ENCODE measurements at regions not wholly inside any gene's neighbourhood (a gene's known extent, or its start where the extent isn't known, plus 50 kb on each side); places are given as distances from the start of the nearest gene placed in this dataset.
"Not testable (repeated sequence)": the region's sequence is repeated elsewhere in the genome, so short reads cannot be mapped to it uniquely, and the experiment has no call there.

DNA sequence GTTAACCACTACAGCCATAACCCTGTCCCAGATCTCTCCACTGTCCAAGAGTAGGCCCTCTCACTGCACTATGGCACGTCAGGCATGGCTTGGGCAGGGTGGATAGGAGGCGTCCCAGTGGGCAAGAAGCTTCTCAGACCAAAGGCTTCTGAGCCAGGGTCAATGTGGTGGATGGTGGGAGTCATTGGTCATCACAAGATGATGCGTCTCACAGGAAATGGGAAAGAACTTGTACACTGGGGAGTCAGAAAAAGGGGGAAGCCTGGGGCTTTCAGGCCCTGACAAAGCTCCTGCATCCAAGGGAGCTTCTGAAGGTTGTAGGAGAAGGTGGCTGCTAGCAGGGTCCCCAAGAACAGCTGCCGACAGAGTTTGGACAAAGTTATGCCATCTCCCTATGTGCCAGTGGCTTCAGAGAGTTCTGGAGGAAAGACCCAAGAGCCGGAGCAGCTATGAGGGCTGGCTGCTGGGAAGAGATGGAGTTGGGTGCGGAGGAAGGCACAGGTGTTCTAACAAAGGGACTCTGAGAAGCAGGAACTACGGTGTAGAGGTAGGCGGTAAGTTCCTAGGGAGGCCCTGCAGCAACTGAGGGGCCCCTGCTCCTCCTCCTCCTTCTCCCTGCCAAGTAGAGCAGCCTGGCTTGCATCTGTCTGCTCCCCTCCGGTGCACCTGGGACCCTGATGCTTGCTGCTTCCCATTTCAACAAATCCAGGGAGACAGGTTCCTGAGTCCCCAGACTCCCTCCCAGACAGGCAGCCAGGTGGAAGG lies 81.1 kb downstream of the ARL6IP4 start:
- DNase-seq = no peak

DNA sequence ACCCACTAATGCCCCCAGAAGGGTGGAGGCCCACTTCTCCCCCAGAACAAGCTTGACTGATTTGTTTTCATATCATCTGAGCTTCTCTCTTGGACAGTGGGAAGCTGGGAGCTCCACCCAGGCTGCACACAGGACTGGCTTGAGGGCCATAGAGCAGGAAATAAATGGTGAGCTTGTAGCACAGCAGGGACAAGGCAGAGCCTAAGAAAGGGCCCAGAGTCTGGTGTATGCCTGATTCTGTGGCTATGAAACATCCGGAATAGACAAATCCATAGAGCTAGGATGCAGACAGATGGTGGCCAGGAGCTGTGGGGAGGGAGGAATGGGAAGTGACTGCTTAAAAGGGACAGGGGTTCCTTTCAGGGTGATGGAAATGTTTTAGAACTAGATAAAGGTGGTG lies 79.0 kb downstream of the ARL6IP4 start:
- DNase-seq = no peak

DNA sequence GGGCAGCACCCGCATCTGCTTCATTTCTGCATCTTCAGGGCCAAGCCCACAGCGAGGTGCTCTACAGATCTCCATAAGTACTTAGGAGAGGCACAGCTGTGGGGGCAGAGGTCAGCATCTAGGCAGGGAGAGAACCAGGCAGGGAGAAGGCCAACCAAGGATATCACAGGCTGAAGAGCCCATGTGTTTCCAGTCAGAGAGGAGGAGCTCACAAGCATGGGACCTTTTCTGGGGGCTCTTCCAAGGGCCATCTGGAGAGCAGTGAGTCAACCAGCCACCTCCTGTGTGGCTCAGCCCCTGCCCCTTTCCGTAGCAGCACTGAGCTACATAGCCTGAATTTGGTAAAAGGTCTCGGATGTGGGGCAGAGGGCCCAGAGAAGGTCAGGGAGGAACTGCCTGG lies 78.5 kb downstream of the ARL6IP4 start:
- DNase-seq = no peak

DNA sequence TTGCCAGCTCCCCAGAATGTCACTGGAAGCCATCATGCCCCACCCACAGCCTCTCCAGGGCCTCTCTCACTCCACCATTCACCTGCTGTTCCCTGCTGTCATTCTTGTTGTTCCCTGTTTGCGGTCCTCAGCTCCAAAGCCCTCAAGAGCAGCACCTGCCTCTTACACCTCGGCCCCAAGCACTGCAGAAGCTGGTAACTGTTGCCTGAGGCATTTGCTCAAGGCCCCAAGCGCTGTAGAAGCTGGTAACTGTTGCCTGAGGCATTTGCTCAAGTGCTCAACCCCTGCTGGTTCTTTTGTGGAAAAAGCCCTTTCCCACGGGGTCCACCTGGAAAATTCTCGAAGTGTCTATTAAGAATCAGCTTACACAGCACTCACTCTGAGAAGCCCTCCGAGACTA lies 78.0 kb downstream of the ARL6IP4 start:
- no peak for DNase-seq

DNA sequence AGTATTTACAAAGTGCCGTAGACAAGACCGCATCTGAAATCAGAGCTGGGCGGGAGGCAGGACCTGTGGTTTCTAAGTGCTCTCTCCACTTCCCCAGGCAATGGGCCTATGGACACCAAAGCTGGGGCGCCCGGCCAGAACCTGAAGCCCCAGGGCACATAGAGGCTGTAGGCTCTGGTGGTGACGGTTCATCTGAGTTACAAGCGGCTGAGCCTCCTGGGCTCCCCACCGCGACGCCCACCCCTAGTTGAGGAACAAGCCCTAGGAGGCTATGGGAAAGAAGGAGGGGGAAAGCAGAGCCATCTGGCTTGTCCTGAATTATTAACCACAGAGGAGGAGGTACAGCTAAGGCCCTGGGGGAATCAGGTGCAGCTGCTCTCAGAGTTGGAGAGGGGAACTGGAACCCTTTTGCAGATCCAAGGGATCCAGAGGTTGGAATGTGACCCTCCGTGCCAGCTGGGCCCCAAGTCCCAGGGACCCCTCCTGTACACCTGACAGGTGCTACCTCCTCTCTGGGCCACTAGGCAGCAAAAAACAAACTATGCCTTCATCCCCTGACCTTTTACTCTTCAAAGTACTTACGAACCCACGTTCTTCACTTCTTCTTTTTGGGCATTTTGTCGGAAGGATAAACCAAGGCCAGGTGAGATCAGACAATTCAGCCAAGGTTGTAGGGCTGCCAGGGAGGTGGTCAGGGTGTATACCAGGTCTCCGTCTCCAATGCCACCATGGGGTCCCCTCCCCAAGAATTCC lies 77.2 kb downstream of the ARL6IP4 start:
- DNase-seq = no peak

DNA sequence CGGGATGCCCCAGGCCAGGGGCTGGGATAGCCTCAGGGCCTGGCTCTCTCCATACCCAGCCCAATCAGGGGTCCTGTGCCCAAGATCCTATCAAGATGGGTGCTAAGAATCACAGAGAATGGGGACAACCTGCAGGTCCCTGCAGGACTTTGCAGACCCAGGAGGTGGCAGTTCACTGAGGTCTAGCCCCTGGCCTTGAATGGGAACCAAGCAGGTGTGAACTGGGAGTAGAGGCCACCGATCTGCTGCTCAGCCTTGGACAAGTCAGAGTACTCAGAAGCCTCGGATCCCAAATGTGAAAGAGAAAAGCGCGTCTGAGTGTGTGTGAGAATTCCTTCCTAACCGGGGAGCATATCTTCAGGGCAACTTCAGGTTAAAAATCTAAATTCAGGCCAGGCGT lies 76.2 kb downstream of the ARL6IP4 start:
- DNase-seq = no peak

DNA sequence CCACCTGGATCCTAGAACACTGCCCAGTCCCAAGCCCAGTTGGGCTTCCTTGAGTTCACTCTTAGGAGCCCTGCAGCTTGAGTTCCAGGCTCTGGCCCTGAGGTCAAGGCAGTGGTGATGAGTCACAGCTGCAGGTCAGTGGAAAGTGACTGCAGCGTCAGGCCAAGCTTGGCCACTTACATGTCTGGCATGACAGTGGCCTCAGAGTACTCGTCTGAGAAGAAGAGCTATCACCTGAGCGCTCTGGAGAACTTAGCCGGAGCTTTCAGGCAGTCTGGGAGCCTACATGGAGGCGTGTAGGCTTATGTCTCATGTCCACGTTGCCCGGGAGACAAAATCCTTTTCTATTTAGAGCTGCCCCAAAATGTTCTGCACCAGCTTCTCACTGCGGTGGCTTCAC lies 75.6 kb downstream of the ARL6IP4 start:
- DNase-seq = no peak

DNA sequence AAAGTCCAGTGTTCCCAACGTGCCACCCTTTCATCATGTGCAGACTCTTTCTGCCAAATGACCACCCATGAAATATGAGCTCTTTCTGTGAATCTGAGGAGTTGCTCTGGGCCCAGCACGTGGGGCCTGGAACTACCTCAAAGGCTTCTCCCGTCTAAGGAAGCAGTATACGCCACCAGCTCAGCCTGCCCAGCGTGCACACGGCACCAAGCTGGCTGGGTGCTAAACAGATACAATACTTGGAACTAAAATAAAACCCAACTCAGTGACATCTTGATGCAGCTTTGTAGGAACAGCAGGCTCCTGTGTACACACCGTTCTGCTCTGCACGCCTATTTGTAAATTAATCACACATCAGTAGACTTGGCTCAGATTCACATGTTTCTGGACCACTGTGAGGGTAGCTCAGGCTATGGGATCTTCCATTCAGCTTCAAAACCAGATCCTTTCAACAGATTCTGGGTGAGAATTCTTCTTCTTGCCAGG lies 74.8 kb downstream of the ARL6IP4 start:
- DNase-seq = no peak

DNA sequence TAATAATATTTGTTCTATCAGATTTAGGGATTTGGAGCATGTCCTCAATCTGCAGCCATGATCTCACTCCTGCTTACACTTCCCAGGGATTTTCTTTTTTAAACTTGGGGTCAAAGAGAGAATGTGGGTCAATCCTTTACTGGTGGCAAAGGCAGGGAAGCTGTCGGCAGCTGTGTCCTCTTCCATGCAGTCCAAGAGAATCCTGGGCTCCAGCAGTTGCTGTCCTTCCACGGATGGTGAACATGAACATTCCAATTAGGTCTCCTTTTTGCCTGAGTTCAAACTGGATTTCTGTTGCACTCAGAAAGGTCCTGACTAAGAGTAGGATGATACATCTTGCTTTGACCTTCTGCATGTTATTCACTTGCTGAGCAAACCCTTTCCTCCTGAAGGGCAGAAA lies 73.9 kb downstream of the ARL6IP4 start:
- no peak for DNase-seq

DNA sequence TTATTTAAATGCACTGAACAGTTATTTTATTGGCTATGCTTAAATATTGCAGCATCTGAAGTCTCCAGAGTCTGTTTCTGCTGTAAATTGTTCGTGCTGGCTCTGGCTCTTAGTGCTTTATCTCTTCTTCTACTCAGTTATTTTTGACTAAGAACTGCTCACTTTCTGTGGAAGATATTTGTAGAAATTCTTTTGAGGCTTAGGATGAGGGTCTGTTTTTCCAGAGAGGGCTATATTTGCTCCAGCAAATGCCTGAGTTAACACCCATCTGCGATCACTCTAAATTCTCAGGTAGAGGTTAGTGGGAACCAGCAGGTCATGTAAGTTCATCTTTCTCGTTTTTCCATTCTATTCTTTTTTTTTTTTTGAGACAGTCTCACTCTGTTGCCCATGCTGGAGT lies 71.1 kb downstream of the ARL6IP4 start:
- DNase-seq = no peak

DNA sequence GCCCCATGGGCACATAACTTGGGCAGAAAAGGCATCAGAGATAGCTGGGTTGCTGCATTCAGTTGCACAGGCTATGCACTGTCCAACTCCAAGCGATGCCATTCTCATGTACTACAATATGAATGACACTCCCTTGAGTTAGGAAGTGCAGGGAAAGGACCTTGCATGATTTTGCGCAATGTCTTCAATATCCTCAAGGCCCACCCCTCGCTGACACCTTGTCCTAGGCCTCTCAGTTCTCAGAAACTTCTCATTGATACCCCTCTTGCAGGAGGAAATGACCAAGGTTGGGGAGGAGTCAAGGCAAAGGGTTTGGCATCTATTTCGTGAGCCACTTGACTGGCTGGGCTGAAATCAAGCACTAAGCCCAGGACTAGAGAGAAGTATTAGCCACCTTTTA lies 70.4 kb downstream of the ARL6IP4 start:
- no peak for DNase-seq

DNA sequence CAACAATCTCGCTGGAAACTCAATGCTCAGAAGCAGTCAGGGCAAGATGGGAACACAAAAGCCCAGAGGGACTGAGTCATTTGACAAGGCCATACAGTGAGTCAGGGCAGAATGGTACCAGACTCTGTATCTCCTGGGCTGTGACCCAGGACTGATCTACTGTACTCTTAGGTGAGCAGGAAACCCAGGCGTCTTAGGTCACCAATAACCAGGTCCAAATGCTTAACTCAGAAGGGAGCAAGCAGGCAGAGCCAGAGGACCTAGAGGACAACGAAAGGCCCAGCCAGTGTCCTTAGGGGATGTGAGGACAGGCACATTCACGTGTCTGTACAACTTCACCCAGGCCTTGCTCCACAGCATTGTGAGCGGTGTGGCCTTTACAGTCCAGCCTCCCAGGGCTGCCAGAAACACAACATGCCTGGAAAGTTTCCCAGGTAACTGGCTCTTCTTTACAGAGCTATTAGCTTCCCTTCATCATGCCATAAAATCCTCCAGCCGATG lies 69.9 kb downstream of the ARL6IP4 start:
- no peak for DNase-seq

DNA sequence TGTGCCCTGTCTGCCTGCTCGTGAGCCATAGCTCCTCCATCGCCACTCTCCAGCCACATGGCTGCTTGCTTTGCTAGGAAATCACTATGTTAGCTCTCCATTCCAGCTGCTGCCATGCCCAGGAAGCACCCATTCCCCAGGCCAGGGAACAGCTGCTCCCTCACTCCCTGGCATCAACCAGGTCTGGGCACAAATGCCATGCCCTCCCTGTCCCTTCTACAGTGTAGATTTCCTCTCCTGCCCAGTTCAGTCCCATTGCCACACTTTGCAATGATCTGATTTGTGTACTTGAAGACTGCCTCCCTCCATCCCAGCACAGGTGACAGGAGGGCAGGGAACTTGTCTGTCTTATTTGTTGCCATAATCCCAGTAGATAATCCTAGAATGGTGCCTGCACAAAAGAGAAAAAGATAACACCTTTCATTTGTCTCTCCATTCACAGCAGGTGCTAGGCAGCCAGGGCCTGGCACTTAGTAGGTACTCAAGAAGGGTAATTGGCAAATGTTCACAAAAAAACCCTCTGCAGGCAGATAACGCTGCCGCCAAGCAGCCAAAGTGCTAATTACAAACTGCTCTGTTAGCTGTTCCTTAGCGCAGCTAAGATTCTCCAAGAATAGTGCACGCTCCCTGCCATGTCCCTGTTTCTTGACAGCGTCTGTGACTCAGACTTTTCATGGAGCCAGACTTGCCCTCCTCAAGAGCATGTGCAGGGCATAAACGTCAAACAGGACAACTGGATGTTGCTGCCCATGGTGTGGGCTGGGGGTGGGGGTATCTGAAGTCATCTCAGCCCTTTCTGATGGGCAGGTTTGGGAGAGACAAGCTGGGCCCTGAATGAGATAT lies 69.1 kb downstream of the ARL6IP4 start:
- DNase-seq = no peak

DNA sequence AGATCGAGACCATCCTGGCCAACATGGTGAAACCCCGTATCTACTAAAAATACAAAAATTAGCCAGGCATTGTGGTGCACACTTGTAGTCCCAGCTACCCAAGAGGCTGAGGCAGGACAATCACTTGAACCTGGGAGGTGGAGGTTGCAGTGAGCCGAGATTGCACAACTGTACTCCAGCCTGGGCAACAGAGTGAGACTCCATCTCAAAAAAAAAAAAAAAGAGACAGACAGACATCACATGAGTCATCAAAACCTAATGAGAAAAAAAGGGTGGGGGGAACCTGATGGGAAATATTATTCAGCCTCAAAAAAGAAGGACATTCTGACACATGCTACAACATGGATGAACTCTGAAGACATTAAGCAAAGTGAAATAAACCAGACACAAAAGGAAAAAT lies 67.4 kb downstream of the ARL6IP4 start:
- not testable (repeated sequence) for DNase-seq

DNA sequence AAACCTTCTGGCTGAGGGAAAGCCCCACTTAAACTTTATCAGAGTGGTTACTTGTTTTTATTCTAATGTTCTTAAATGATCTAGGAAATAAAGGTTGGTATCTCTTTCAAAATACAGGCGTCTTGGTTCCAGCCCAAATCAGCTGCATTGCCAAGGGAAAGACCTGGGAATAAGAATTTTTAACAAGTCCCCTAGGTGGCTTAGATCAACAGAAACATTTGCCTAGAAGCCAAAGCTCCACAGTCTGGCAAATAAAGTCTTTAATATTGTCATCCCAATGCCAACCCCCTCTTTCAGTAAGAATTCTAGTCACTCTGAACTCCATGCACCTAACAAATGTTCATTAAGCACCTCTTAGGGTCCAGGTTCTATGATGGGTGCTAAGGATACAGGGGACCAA lies 66.8 kb downstream of the ARL6IP4 start:
- no peak for DNase-seq

DNA sequence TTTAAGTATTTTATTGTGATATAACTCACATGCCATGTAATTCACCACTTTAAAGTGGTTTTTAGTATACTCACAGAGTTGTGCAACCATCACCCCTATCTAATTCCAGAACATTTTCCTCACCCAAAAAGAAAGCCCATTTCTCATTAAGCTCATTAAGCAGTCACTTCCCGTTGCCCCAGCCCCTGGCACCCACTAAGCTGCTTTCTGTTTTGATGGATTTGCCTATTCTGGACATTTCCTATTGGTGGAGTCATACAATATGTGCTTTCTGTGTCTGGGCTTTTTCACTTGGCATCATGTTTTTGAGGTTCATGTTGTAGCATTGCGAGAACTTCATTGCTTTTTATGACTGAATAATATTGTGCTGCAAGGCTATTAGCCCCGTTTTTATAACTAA lies 66.0 kb downstream of the ARL6IP4 start:
- DNase-seq = no peak

DNA sequence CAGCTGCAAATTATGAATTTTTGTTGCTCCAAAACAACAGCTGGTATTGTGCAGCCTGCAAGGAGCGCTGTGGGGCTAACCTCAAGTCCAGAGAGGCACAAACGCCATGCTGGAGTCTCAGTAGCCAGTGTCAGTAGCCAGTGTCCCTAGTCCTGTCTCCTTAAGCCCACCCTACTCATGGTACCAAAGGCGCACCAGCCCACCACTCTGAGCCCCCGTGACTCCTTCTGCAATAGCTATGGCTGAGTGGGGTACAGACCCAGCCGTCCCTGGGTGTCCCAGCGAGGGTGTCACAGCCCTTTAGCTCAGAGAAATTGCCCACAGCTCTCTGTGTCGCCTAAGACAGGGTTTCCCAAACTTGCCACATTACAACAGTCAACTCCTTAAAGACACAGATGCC lies 65.2 kb downstream of the ARL6IP4 start:
- no peak for DNase-seq

DNA sequence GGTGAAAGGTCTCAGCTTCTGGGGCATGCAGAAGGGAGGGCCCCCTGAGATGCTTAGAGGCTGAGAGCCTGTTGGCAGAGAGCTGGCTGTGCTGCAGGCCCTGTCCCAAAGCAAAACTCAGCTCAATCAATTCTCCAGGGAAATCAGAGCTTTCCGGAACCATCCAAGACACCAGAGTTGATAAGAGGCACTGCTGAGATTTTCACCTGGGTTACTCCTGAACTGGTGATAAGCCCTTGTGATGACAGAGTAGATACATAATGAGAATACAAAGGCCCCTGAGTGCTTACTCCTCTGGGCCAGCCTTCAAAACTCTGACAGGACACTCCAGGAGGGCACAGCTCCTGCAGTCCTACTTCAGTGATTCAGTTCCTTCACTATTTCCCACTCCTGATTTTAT lies 63.9 kb downstream of the ARL6IP4 start:
- DNase-seq = no peak

DNA sequence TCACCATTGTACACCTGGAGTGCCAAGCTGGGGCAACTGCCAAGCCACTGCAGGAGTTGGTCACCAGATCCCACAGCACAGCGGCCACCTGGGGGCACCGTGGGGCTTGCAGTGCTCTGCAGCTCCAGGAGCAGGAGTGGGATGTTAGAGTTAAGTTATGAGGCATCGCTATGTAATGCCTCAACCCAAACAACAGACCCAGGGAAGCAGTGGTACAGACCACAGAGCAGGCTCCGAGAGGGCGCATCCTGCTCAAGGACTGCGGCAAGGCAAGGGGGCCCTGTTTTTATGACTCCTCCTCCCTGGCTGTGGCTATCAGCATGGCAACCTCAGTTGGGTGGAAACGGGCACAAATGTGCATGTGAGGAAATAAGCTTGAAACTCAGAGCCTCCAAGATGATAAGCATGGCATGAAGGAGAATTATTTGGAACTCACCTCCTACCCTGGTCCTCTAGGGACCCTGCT lies 63.1 kb downstream of the ARL6IP4 start:
- peak; percentile 17 to 68 (median 44) for DNase-seq

DNA sequence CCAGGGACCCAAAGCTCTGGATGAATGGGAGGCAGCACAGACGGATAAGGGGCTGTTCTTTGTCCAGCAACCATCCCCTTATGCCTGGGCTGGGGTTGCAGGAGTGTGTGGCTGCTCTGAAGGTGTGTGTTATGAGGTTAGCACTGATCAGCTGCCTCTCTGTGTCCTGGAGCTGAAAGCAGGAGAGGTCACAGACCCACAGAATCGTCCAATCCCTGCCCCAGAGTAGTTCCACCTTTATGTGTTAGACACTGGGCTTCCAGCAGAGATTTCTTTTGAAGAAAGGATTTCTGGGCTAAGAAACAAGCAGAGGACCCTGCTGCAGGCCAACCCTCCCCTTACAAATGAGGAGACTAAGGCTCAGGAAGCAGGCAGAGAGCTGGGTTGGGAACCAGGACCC lies 62.4 kb downstream of the ARL6IP4 start:
- no peak for DNase-seq

DNA sequence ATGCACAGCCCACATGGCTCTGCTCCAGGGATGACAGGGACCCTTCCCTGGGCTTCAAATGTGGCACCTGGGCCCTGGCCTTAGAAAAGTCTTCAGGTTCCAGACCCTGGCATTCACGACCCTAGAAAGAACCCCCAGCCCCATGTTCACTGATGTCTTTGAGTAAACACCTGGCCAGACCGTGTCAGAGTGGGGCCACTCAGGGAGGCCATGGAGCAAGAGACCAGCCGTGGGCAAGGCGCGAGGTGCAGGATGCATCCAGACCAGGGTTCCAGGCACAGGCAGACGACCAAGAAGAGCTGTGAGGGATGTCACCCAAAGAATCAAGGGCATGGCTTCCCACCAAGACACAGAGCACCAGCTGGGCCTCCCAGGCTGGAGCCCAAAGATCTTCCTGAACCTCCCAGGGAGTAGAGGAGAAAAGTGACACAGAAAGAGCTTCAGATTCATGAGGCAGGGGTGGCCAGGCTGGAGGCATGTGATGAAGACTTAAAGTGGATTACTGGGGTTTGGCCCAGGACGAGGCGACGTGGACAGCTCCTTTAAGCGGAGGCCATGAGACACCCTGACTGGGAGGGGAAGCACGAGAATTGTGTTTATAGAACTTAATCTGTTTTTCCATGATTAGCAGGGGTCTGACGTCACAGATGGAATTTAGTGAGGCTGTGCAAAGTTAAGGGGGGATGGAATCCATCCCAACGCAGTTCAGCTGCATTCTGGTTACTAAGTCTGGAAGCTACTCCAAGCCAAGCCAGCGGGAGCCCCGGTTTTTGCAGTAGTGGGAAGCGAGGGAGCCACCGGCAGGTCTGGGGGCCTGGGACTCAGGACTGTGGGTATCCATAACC lies 61.6 kb downstream of the ARL6IP4 start:
- DNase-seq = no peak

DNA sequence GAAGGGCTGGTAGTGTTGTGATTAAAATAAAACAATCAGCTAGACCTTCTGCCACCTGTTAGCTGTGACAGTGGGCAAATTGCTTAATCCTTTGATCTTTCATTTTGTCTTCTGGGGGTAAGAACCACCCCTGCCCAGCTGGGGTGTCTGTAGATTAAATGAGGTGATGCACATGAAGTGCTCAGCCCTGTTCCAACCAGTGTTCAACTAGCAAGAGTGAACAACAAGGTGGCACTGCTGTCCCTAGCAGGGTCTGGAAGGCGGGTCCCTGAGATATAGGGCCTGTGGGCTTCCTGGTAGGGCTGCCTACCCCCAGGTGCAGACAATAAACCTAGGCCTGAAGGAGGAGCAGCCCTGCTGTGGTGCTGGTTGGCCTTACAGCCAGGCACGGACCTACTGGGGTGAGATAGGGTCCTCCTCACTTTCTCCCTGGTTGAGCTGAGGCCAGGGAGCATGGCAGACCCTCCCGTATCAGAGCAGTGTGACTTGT lies 60.6 kb downstream of the ARL6IP4 start:
- DNase-seq = no peak

Data from activated naive CD4-positive, alpha-beta T cell (primary cell).